ENCODE measurements at regions not wholly inside any gene's neighbourhood (a gene's known extent, or its start where the extent isn't known, plus 50 kb on each side); places are given as distances from the start of the nearest gene placed in this dataset.

- TF ChIP-seq POLR2A (IDR thresholded peaks at IDR 0.05) = no peak
- TF ChIP-seq CTCF (IDR thresholded peaks at IDR 0.05) = no peak
Observed at GRCh38 chr10:80713398-80713928, 175.8 kb downstream of the SH2D4B start.
